ENCODE measurements at regions not wholly inside any gene's neighbourhood (a gene's known extent, or its start where the extent isn't known, plus 50 kb on each side); places are given as distances from the start of the nearest gene placed in this dataset.
A peak's percentile ranks its signal among the peaks of the same experiment; 100 is the strongest.
"Not testable (repeated sequence)": the region's sequence is repeated elsewhere in the genome, so short reads cannot be mapped to it uniquely, and the experiment has no call there.

GRCh38 chr2:125747165-125747425 lies 908.9 kb upstream of the GYPC start:
- Histone ChIP-seq H3K36me3 (no peaks in the 10 kb centered on the region), H3K27me3 (no peaks in the 10 kb centered on the region), H3K4me1 (ENCODE audit: low read depth) (peaks cover 14% of the 10 kb centered on the region), H3K4me3 (no peak overlapping the region), H3K27ac (no peak overlapping the region), H3K9me3 (ENCODE audit: low read depth) (no peaks in the 10 kb centered on the region)
- TF ChIP-seq CTCF (IDR thresholded peaks at IDR 0.05; ENCODE audit: low read depth, low read length): no peak
- no peak for DNase-seq (ENCODE audit: low read depth in 1 of 2, low spot score in 1 of 2)

GRCh38 chr2:125756431-125756830 lies 899.5 kb upstream of the GYPC start:
- no peak for DNase-seq (ENCODE audit: low read depth in 1 of 2, low spot score in 1 of 2)
- no peak overlapping the region for H3K27ac ChIP-seq

GRCh38 chr2:125796784-125797183 lies 859.2 kb upstream of the GYPC start:
- H3K27me3 ChIP-seq: no peaks in the 10 kb centered on the region
- TF ChIP-seq CTCF (IDR thresholded peaks at IDR 0.05; ENCODE audit: low read depth, low read length): no peak
- DNase-seq (ENCODE audit: low read depth in 1 of 2, low spot score in 1 of 2): no peak

More at GRCh38 chr2:125756431-125756830, 899.5 kb upstream of the GYPC start:
- TF ChIP-seq CTCF (IDR thresholded peaks at IDR 0.05; ENCODE audit: low read depth, low read length): no peak
- Histone ChIP-seq H3K9me3 (ENCODE audit: low read depth) (no peaks in the 10 kb centered on the region), H3K27me3 (no peaks in the 10 kb centered on the region), H3K36me3 (no peaks in the 10 kb centered on the region), H3K4me3 (no peak overlapping the region), H3K4me1 (ENCODE audit: low read depth) (no peaks in the 10 kb centered on the region)

GRCh38 chr2:125797192-125797591 lies 858.8 kb upstream of the GYPC start:
- Histone ChIP-seq H3K27me3 (no peaks in the 10 kb centered on the region), H3K27ac (no peak overlapping the region), H3K4me1 (ENCODE audit: low read depth) (no peaks in the 10 kb centered on the region), H3K4me3 (no peak overlapping the region), H3K9me3 (ENCODE audit: low read depth) (no peaks in the 10 kb centered on the region), H3K36me3 (no peaks in the 10 kb centered on the region)
- no peak for DNase-seq (ENCODE audit: low read depth in 1 of 2, low spot score in 1 of 2)
- no peak for TF ChIP-seq CTCF (IDR thresholded peaks at IDR 0.05; ENCODE audit: low read depth, low read length)

More at GRCh38 chr2:125796784-125797183, 859.2 kb upstream of the GYPC start:
- H3K27ac ChIP-seq: no peak overlapping the region
- no peaks in the 10 kb centered on the region for H3K4me1 ChIP-seq (ENCODE audit: low read depth)
- no peak overlapping the region for H3K4me3 ChIP-seq
- H3K9me3 ChIP-seq (ENCODE audit: low read depth): no peaks in the 10 kb centered on the region
- H3K36me3 ChIP-seq: no peaks in the 10 kb centered on the region

GRCh38 chr2:125822746-125823145 lies 833.2 kb upstream of the GYPC start:
- no peaks in the 10 kb centered on the region for H3K4me1 ChIP-seq (ENCODE audit: low read depth)
- no peak for TF ChIP-seq CTCF (IDR thresholded peaks at IDR 0.05; ENCODE audit: low read depth, low read length)
- peak in 1 of 2 donors; percentile 64 for DNase-seq (ENCODE audit: low read depth in 1 of 2, low spot score in 1 of 2)

GRCh38 chr2:125825781-125826180 lies 830.2 kb upstream of the GYPC start:
- not testable (repeated sequence) for H3K27ac ChIP-seq

More at GRCh38 chr2:125822746-125823145, 833.2 kb upstream of the GYPC start:
- Histone ChIP-seq H3K9me3 (ENCODE audit: low read depth) (no peaks in the 10 kb centered on the region), H3K36me3 (no peaks in the 10 kb centered on the region), H3K4me3 (no peak overlapping the region), H3K27ac (no peak overlapping the region), H3K27me3 (no peaks in the 10 kb centered on the region)

More at GRCh38 chr2:125825781-125826180, 830.2 kb upstream of the GYPC start:
- H3K4me1 ChIP-seq (ENCODE audit: low read depth); H3K4me3 ChIP-seq; DNase-seq (ENCODE audit: low read depth in 1 of 2, low spot score in 1 of 2); H3K27me3 ChIP-seq; H3K9me3 ChIP-seq (ENCODE audit: low read depth); H3K36me3 ChIP-seq: not testable (repeated sequence)

All from cardiac muscle cell (in vitro differentiated cells and primary cell).